Amniotic stem cell (primary cell): ENCODE measurements at regions not wholly inside any gene's neighbourhood (a gene's known extent, or its start where the extent isn't known, plus 50 kb on each side); places are given as distances from the start of the nearest gene placed in this dataset.
"Not testable (repeated sequence)": the region's sequence is repeated elsewhere in the genome, so short reads cannot be mapped to it uniquely, and the experiment has no call there.

Experiments
- DNase-seq: peaks from one replicate; lab custom pipeline; 2025; lab: John Stamatoyannopoulos, UW

DNA sequence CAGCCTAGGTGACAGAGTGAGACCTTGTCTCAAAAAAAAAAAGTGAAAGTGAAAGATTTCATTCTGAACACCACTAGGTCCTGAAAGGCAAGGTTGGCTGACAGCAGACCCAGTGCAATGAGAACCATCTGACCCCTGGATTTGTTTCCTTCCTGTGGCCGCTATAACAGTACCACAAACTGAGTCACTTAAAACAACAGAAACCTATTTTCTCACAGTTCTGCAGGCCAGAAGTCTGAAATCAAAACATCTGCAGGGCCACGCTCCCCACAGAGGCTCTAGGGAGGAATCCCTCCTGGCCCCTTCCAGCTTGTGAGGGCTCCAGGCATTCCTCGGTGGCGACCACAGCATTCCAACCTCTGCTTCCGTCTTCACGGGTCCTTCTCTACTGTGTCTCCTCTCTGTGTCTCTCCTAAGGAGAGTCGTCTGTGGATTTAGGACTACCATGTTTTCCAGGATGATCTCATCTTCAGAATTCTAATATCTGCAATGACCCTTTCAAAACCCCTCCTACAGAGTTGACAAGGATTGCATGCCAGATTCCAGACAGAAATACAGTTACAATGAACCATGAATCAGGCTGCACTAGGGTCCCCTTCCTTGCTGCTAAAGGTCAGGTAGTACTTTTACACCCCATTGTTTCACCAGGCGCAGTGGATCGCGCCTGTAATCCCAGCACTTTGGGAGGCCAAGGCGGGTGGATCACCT, 78.0 kb upstream of the ADGRL1 start:
- peak; percentile 31 for DNase-seq

DNA sequence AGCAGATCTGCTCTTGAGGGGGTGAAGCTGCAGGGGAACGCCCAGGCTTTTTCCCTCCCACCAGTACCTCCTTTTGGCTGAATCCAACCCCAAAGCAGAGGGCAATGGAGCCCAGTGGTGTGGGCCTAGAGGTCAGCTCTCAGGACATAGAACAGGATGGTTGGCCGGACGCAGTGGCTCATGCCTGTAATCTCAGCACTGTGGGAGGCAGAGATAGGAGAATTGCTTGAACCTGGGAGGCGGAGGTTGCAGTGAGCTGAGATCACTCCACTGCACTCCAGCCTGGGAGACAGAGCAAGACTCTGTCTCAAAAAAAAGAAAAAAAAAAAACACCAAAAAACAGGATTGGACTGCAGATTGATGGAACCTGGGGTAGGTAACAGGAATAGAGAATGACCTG, 73.3 kb upstream of the ADGRL1 start:
- DNase-seq, result not testable (repeated sequence)

DNA sequence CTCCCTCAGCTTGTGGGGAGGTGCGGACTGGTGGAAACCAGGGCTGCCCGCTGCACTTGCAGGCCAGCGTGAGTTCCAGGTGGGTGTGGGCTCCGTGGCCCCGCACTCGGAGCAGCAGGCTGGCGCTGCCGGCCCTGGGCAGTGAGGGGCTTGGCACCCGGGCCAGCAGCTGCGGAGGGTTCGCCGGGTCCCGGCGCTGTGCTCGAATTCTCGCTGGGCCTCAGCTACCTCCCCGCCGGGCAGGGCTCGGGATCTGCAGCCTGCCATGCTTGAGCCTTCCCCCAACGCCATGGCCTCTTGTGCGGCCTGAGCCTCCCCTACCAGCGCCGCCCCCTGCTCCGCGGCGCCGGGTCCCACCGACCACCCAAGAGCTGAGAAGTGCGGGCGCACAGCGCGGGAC, 71.6 kb upstream of the ADGRL1 start:
- DNase-seq, result no peak

DNA sequence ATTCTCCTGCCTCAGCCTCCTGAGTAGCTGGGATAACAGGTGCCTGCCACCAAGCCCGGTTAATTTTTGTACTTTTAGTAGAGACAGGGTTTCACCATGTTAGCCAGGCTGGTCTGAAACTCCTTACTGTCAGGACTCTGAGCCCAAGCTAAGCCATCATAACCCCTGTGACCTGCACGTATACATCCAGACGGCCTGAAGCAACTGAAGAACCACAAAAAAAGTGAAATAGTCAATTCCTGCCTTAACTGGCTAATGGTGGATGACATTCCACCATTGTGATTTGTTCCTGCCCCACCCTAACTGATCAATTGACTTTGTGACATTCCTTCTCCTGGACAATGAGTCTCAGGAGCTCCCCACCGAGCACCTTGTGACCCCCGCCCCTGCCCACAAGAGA, 69.9 kb upstream of the ADGRL1 start:
- not testable (repeated sequence) for DNase-seq

DNA sequence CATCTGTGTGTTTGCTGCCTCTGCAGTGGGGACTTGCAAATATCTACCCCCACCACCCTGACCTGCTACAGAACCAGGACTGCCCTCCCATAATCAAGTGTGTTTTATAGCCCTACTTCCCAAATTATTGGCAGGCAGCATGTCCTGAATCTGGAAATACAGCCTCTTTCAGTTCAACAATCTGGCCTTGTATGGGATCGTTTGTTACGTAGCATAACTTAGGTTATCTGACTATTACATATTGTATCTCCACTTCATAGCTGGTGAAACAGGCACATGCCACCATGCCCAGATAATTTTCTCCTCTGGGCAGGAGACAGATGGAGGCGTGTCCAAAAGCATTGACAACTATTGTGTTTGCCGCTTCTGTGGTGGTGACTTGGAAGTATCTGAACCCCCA, 66.7 kb upstream of the ADGRL1 start:
- no peak for DNase-seq

DNA sequence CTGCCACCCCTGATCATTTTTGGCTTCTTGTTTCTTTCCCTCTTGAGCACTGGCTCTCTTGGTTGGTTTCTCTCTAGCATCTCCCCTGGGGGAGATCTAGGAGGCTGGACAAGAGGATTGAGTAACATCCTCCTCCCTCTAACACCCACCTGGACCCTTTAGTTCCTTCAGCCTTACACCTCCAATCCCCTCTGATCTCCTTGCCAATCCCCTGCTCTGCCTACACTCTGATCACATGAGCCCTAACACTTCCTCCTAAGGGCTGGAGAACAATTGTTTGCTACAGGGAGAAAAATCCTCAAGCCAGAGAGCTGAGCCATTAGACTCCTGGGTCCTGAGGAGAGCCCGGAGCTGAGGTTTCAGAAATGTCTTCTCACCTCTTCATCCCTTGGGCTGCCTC, 65.9 kb upstream of the ADGRL1 start:
- DNase-seq, result no peak

DNA sequence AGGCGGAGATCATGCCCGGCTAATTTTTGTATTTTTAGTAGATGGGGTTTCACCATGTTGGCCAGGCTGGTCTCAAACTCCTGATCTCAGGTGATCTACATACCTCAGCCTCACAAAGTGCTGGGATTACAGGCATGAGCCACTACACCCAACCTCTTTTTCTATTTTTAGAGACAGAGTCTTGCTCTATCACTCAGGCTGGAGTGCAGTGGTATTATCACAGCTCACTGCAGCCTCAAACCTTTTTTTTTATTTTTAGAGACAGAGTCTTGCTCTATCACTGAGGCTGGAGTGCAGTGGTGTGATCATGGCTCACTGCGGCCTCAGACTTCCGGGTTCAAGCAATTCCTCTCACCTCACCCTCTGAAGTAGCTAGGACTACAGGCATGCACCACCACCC, 64.6 kb upstream of the ADGRL1 start:
- not testable (repeated sequence) for DNase-seq

DNA sequence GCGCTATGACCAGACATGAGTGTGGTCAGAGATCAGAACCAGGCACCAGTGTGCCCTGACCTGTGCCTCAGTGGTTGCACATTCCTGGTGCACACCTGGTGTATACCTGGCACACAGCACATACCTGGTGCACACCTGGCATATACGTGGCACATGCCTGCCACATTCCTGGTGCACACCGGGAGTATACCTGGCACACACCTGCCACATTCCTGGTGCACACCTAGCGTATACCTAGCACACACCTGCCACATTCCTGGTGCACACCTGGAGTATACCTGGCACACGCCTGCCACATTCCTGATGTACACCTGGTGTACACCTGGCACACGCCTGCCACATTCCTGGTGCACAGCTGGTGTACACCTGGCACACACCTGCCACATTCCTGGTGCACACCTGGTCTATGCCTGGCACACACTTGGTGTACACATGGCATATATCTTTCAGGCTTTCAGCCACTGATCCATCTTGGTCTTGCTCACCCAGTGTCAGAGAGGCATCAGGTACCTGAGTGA, 61.3 kb upstream of the ADGRL1 start:
- DNase-seq, result no peak

DNA sequence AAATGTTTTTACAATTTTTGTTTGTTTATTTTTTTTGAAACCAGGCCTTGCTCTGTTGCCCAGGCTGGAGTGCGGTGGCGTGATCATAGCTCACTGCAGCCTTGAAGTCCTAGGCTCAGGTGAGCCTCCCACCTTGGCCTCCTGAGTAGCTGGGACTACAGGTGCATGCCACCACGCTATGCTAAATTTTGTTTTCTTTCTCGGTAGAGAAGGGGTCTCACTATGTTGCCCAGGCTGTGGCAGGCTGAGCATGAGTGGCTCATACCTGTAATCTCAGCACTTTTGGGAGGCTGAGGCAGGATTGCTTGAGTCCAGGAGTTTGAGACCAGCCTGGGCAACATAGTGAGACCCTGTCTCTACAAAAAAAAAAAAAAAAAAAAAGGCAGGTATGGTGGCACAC, 60.2 kb upstream of the ADGRL1 start:
- not testable (repeated sequence) for DNase-seq

DNA sequence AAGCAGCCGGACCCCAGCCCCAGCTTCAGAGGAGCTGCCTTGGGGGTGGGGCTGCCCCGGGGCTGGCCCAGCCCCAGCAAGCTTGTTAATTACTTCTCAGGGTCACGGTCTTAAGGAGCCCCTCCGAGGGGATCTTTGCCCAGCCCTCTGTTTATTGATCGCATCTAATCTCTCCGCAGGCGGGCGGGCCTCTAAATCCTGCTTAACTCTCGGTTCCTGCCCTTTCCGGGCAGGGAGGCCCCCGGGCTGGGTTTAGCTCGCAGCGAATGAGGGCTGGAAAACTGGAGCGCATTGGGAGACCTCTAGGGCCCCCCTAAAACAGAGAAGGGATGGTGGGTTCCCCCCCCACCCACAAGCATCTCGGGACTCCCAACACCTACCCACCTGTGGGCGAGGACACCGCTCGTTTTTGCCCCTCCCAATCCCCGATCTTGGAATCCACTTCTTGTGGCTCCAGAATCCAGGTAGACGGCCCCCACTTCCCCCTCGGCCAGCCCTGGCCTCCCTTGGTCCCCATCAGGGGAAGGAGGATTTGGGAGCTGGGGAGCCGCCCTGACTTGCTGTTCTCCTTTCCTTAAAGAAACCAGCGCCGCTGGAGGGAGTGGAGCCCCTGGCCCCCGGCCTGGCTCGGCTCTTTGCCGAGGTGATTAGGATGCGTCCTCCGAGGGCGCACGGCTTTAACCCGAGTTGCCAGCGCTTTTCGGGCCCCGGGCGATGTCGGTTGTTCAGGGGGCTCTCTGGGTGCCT, 59.5 kb upstream of the ADGRL1 start:
- no peak for DNase-seq

DNA sequence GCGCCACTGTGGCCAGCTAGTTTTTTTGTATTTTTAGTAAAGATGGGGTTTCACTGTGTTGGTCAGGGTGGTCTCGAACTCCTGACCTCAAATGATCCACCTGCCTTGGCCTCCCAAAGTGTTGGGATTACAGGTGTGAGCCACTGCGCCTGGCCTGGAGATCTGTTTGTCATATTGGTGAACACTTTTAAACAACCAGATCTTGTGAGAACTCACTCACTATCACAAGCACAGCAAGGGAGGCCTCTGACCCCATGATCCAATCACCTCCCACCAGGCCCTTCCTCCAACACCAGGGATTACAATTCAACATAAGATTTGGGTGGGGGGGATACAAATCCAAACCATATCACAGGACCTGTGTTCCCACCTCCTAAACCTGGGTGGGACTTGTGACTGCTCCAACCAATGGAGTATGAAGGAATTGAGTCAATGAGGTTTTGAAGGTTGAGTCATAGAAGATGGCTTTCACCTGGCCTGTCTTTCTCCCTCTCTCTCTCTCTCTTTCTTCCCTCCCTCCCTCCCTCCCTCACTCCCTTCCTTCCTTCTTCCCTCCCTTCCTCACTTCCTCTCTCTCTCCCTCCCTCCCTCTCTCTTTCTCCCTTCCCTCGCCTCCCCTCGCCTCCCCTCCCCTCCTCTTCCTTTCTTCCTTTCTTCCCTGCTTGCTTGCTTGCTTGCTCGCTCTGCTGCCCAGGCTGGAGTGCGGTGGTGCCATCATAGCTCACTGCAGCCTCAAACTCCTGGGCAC, 50.1 kb upstream of the ADGRL1 start:
- not testable (repeated sequence) for DNase-seq
